K562 (cell line): ENCODE measurements at regions not wholly inside any gene's neighbourhood (a gene's known extent, or its start where the extent isn't known, plus 50 kb on each side); places are given as distances from the start of the nearest gene placed in this dataset.

Source experiments
- ATAC-seq: fragments of 200-7000 bp; cut with Tn5 transposase; 3 replicates; pipeline ENCODE4 v1.9.1; 2020; ENCODE audit warnings: moderate library complexity
- BruUV-seq: library from RNA; stranded (reverse); fragments of 400-500 nt; replicated peaks from 2 replicates; lab custom pipeline; 2021; lab: Mats Ljungman, UMichigan
- CTCF ChIA-PET: fragments of 300-600 bp; formaldehyde crosslinking; extraction: SDS; loops from one replicate; lab custom pipeline; 2021; ENCODE audit warnings: low intra/inter-chr PET ratio; lab: Yijun Ruan, JAX
- POLR2A ChIA-PET: fragments of 300-600, 350-650 bp; sonication (Branson Sonifier 250); formaldehyde crosslinking; extraction: SDS; loops from one replicate; lab custom pipeline; 2021; ENCODE audit warnings: antibody characterized with exemption, inconsistent platforms; lab: Yijun Ruan, JAX
- DNase-seq, 4 experiments: peaks; one replicate each; pipeline versions ENCODE4 v3.0.0 to v3.0.0-alpha.2; 2011 to 2018; ENCODE audit warnings: low spot score in 3 of 4, mixed read lengths in 3 of 4; ENCODE audit errors: extremely low read depth in 1 of 4
- FAIRE-seq: peaks from 2 replicates; lab custom pipeline; 2011; peaks lifted over from hg19 to GRCh38; lab: Jason Lieb, UNC
- H2AFZ ChIP-seq: 2 replicates; pipeline ENCODE4 v1.6.0; 2011; ENCODE audit warnings: low read depth, low read length, control low read depth, inconsistent platforms
- H3K27ac ChIP-seq: fragments of 200-600 bp; 3 replicates; pipeline ENCODE4 v1.8.0; 2011; ENCODE audit warnings: low read depth, mild to moderate bottlenecking, control low read depth, inconsistent platforms, low read length, moderate library complexity, mixed read lengths; ENCODE audit errors: extremely low read depth
- H3K27me3 ChIP-seq, 2 experiments: fragments of 300-600 bp in 1 of 2; 2 replicates in 1 of 2; 3 replicates in 1 of 2; pipeline versions ENCODE4 v1.6.0 to v1.8.0; 2011; ENCODE audit warnings: inconsistent platforms in 2 of 2, low read length in 2 of 2, mild to moderate bottlenecking in 1 of 2, mixed read lengths in 1 of 2, moderate library complexity in 1 of 2; ENCODE audit not compliant: control insufficient read depth in 2 of 2, insufficient read depth in 2 of 2
- H3K36me3 ChIP-seq: fragments of 300-600 bp; 3 replicates; pipeline ENCODE4 v1.8.0; 2011; ENCODE audit warnings: mild to moderate bottlenecking, low read length, inconsistent platforms; ENCODE audit not compliant: control insufficient read depth, insufficient read depth
- H3K4me1 ChIP-seq, 2 experiments: fragments of 200-600 bp in 1 of 2; replicated peaks in 1 of 2; 2 replicates in 1 of 2; 3 replicates in 1 of 2; pipeline versions ENCODE4 v1.5.1 to v1.8.0; 2011; ENCODE audit warnings: inconsistent platforms in 2 of 2, low read length in 2 of 2, mild to moderate bottlenecking in 1 of 2, mixed read lengths in 1 of 2, moderate library complexity in 1 of 2; ENCODE audit not compliant: control insufficient read depth in 2 of 2, insufficient read depth in 2 of 2
- H3K4me2 ChIP-seq: 2 replicates; pipeline ENCODE4 v1.6.1; 2011; ENCODE audit warnings: low read length, control low read depth, inconsistent platforms, mixed read lengths; ENCODE audit not compliant: insufficient read depth
- H3K4me3 ChIP-seq: fragments of 200-600 bp; sonication (generic), shearing (Covaris generic); 2 replicates; pipeline ENCODE4 v1.5.1; 2016; ENCODE audit warnings: control low read depth, inconsistent platforms
- H3K79me2 ChIP-seq: fragments of 200-600 bp; 3 replicates; pipeline ENCODE4 v1.8.0; 2011; ENCODE audit warnings: low read length, inconsistent platforms; ENCODE audit not compliant: control insufficient read depth, insufficient read depth
- H3K9ac ChIP-seq, 2 experiments: 2 replicates each; pipeline versions ENCODE4 v1.6.0 to v1.6.1; 2011; ENCODE audit warnings: low read depth in 2 of 2, low read length in 2 of 2, control low read depth in 1 of 2, inconsistent platforms in 1 of 2, mild to moderate bottlenecking in 1 of 2, mixed read lengths in 1 of 2; ENCODE audit not compliant: insufficient read depth in 1 of 2
- H3K9me1 ChIP-seq: one replicate; pipeline ENCODE4 v1.6.0; 2011; ENCODE audit warnings: inconsistent platforms, mild to moderate bottlenecking, low read length, moderate library complexity; ENCODE audit not compliant: control insufficient read depth, insufficient read depth
- H3K9me3 ChIP-seq: replicated peaks from 2 replicates; pipeline ENCODE4 v1.5.1; 2011; ENCODE audit warnings: low read depth, low read length, inconsistent platforms; ENCODE audit not compliant: control insufficient read depth, insufficient read depth
- H4K20me1 ChIP-seq: replicated peaks from 2 replicates; pipeline ENCODE4 v1.6.1; 2011; ENCODE audit warnings: low read length, inconsistent platforms, mixed read lengths; ENCODE audit not compliant: control insufficient read depth, insufficient read depth
- HNRNPLL ChIP-seq: fragments of 200-400 bp; formaldehyde crosslinking; IDR thresholded peaks from 2 replicates; pipeline ENCODE4 v1.6.1; 2017; ENCODE audit warnings: low read length, low read depth, mild to moderate bottlenecking; ENCODE audit not compliant: poor library complexity, severe bottlenecking
- RFX1 ChIP-seq: fragments of 450-650 bp; IDR thresholded peaks from 2 replicates; pipeline ENCODE4 v1.6.1; 2016; ENCODE audit warnings: mild to moderate bottlenecking, moderate library complexity
- SP1 ChIP-seq: sonication (generic); formaldehyde crosslinking; IDR thresholded peaks from 2 replicates; pipeline ENCODE4 v1.8.1; 2022; ENCODE audit warnings: mild to moderate bottlenecking, missing genetic modification reagents
- THAP7 ChIP-seq: fragments of 250-450 bp; sonication (Bioruptor Pico); IDR thresholded peaks from 2 replicates; pipeline ENCODE4 v1.5.0; 2021
- XRCC5 ChIP-seq: fragments of 200-400 bp; formaldehyde crosslinking; IDR thresholded peaks from 2 replicates; pipeline ENCODE4 v1.6.1; 2017; ENCODE audit warnings: low read depth, mild to moderate bottlenecking, low read length
- ZFX ChIP-seq: sonication (generic); formaldehyde crosslinking; IDR thresholded peaks from 2 replicates; pipeline ENCODE4 v1.8.0; 2022; ENCODE audit warnings: mild to moderate bottlenecking, missing genetic modification reagents, moderate library complexity
- ZNF174 ChIP-seq: fragments of 250-450 bp; sonication (Bioruptor Pico); IDR thresholded peaks from 2 replicates; pipeline ENCODE4 v1.4.0; 2020; ENCODE audit warnings: mild to moderate bottlenecking
- ZNF347 ChIP-seq: fragments of 450-650 bp; formaldehyde crosslinking; IDR thresholded peaks from 2 replicates; pipeline ENCODE4 v1.4.0; 2020; ENCODE audit warnings: low read depth, mild to moderate bottlenecking, moderate library complexity
- WGBS: fragments of 100-300 bp; shearing (Covaris generic); methylation state at CpG from one replicate; pipeline ENCODE4 v1.1.6; 2016; ENCODE audit warnings: low coverage, mixed read lengths; ENCODE audit not compliant: insufficient coverage; ENCODE audit errors: missing lambda C conversion rate; 5-methylcytosine and 5-hydroxymethylcytosine counted together
- in situ Hi-C: fragments of 300-500 bp; cut with MboI; formaldehyde crosslinking; loops from 4 replicates; pipeline ENCODE4 v1.15.0; 2018; ENCODE audit warnings: inconsistent platforms, mixed read lengths
- intact Hi-C: fragments of 100-400 bp; cut with micrococcal nuclease; formaldehyde crosslinking; loops from 2 replicates; pipeline ENCODE4 v1.14.2; 2022
- TF ChIP-seq, protein P1 (sequence below): fragments of 450-650 bp; IDR thresholded peaks from 2 replicates; pipeline ENCODE4 v1.6.1; 2016; ENCODE audit warnings: mild to moderate bottlenecking

- no peaks in the 10 kb centered on the region for H4K20me1 ChIP-seq
- in situ Hi-C loops (no loop called here), intact Hi-C loops (no loop called here)
- no peaks in the 10 kb centered on the region for H3K79me2 ChIP-seq
- H3K9me3 ChIP-seq, result no peaks in the 10 kb centered on the region
- H2AFZ ChIP-seq, result no peak overlapping the region
- 3% methylated on average over 4 of the region's 4 CpGs for WGBS
- ATAC-seq (no peak), FAIRE-seq (no peak), DNase-seq (no peak)
- BruUV-seq, result no TSS peak
- H3K4me3 ChIP-seq, result no peak overlapping the region
- no peak overlapping the region for H3K27ac ChIP-seq
- H3K9me1 ChIP-seq, result no peaks in the 10 kb centered on the region
- H3K4me1 ChIP-seq, result no peaks in the 10 kb centered on the region
- H3K9ac ChIP-seq, result no peak overlapping the region
- POLR2A ChIA-PET, result no interaction called here
- H3K27me3 ChIP-seq, result no peaks in the 10 kb centered on the region
- CTCF ChIA-PET, result no interaction called here
- no peak overlapping the region for H3K4me2 ChIP-seq
- H3K36me3 ChIP-seq, result no peaks in the 10 kb centered on the region
- TF ChIP-seq, protein P1, sequence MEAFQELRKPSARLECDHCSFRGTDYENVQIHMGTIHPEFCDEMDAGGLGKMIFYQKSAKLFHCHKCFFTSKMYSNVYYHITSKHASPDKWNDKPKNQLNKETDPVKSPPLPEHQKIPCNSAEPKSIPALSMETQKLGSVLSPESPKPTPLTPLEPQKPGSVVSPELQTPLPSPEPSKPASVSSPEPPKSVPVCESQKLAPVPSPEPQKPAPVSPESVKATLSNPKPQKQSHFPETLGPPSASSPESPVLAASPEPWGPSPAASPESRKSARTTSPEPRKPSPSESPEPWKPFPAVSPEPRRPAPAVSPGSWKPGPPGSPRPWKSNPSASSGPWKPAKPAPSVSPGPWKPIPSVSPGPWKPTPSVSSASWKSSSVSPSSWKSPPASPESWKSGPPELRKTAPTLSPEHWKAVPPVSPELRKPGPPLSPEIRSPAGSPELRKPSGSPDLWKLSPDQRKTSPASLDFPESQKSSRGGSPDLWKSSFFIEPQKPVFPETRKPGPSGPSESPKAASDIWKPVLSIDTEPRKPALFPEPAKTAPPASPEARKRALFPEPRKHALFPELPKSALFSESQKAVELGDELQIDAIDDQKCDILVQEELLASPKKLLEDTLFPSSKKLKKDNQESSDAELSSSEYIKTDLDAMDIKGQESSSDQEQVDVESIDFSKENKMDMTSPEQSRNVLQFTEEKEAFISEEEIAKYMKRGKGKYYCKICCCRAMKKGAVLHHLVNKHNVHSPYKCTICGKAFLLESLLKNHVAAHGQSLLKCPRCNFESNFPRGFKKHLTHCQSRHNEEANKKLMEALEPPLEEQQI, result no peak
- TF ChIP-seq THAP7 (CRISPR knock-in tag) (no peak), SP1 (CRISPR knock-in tag) (no peak), RFX1 (no peak), HNRNPLL (no peak), ZNF347 (CRISPR knock-in tag) (no peak), ZNF174 (CRISPR knock-in tag) (no peak), ZFX (CRISPR knock-in tag) (no peak), XRCC5 (no peak)
Measured at GRCh38 chr3:18245721-18246120, 179.4 kb downstream of the SATB1 start.
